Esophagus squamous epithelium (tissue), 5 donors: ENCODE measurements at regions not wholly inside any gene's neighbourhood (a gene's known extent, or its start where the extent isn't known, plus 50 kb on each side); places are given as distances from the start of the nearest gene placed in this dataset.

Experiments
- DNase-seq: peaks from one replicate; lab custom pipeline; 2025; lab: John Stamatoyannopoulos, UW
- H3K27ac ChIP-seq, 4 donors: fragments of 200-600 bp; sonication (generic); one replicate each; pipeline ENCODE4 v1.5.1; 2016 to 2019; ENCODE audit warnings: mild to moderate bottlenecking in 1 of 4
- H3K27me3 ChIP-seq, 4 donors: fragments of 200-600 bp; sonication (generic); 1 replicate in 3 of 4; 2 replicates in 1 of 4; pipeline versions ENCODE4 v1.5.1 to v1.6.0; 2017 to 2021; ENCODE audit warnings: antibody characterized with exemption in 1 of 4
- H3K36me3 ChIP-seq, 3 donors: fragments of 200-600 bp; sonication (generic); one replicate each; pipeline ENCODE4 v1.5.1; 2016 to 2019
- H3K4me1 ChIP-seq, 3 donors: fragments of 200-600 bp; sonication (generic); one replicate each; pipeline ENCODE4 v1.5.1; 2017 to 2019
- H3K4me3 ChIP-seq, 4 donors: fragments of 200-600 bp; sonication (generic); 1 replicate in 3 of 4; 2 replicates in 1 of 4; pipeline ENCODE4 v1.5.1; 2016 to 2019; ENCODE audit warnings: mild to moderate bottlenecking in 2 of 4, moderate library complexity in 1 of 4
- H3K9me3 ChIP-seq, 3 donors: fragments of 200-600 bp; sonication (generic); one replicate each; pipeline ENCODE4 v1.5.1; 2016 to 2019
- CTCF ChIP-seq, 6 experiments: fragments of 450-650 bp in 4 of 6; fragments of 200-600 bp in 2 of 6; sonication (generic) in 2 of 6; IDR thresholded peaks; one replicate each; pipeline ENCODE4 v1.5.1; 2016 to 2019; ENCODE audit warnings: antibody characterized with exemption in 6 of 6, mild to moderate bottlenecking in 4 of 6, moderate library complexity in 4 of 6
- POLR2A ChIP-seq, 4 donors: fragments of 450-650 bp; IDR thresholded peaks; one replicate each; pipeline ENCODE4 v1.6.1; 2017; ENCODE audit warnings: antibody characterized with exemption in 4 of 4, mild to moderate bottlenecking in 4 of 4, moderate library complexity in 3 of 4
- WGBS, 2 donors: methylation state at CpG; one replicate each; pipeline ENCODE4 v1.1.5; 2018; 5-methylcytosine and 5-hydroxymethylcytosine counted together
- intact Hi-C: fragments of 100-400 bp; cut with DNase I; formaldehyde crosslinking; loops from one replicate; pipeline ENCODE4 v1.15.0; 2022
- donor health status: DM: yes; HTN: yes; CAD: no.

GRCh38 chr1:94310570-94311270, 73.3 kb upstream of the ARHGAP29 start:
- Histone ChIP-seq H3K36me3 (no peaks in the 10 kb centered on the region), H3K9me3 (no peaks in the 10 kb centered on the region), H3K4me1 (no peaks in the 10 kb centered on the region), H3K4me3 (no peak overlapping the region), H3K27me3 (no peaks in the 10 kb centered on the region), H3K27ac (no peak overlapping the region)
- WGBS, 2 donors = 75 to 84% methylated on average over 2 to 3 of the region's 3 CpGs
- TF ChIP-seq CTCF (IDR thresholded peaks at IDR 0.05) (no peak), POLR2A (IDR thresholded peaks at IDR 0.05) (no peak)
- intact Hi-C loops = no loop called here
- no peak for DNase-seq

- Histone ChIP-seq H3K27me3 (no peaks in the 10 kb centered on the region), H3K27ac (no peak overlapping the region), H3K36me3 (no peaks in the 10 kb centered on the region), H3K4me3 (no peak overlapping the region), H3K4me1 (no peaks in the 10 kb centered on the region), H3K9me3 (no peaks in the 10 kb centered on the region)
- intact Hi-C loops = no loop called here
- no peak for DNase-seq
- TF ChIP-seq CTCF (IDR thresholded peaks at IDR 0.05) (no peak), POLR2A (IDR thresholded peaks at IDR 0.05) (no peak)
- 78 to 87% methylated on average over 9 of the region's 9 CpGs for WGBS, 2 donors
Observed at GRCh38 chr1:94309829-94310569, 72.6 kb upstream of the ARHGAP29 start.

GRCh38 chr1:94309216-94309615, 71.8 kb upstream of the ARHGAP29 start:
- no peaks in the 10 kb centered on the region for H3K36me3 ChIP-seq
- 71 to 86% methylated on average over 3 to 4 of the region's 4 CpGs for WGBS, 2 donors
- DNase-seq = no peak
- intact Hi-C loops = no loop called here
- TF ChIP-seq POLR2A (IDR thresholded peaks at IDR 0.05) (no peak), CTCF (IDR thresholded peaks at IDR 0.05) (no peak)
- H3K27ac ChIP-seq = no peak overlapping the region
- H3K4me3 ChIP-seq = no peak overlapping the region
- H3K4me1 ChIP-seq = no peaks in the 10 kb centered on the region
- H3K27me3 ChIP-seq = no peaks in the 10 kb centered on the region
- H3K9me3 ChIP-seq = no peaks in the 10 kb centered on the region

- TF ChIP-seq POLR2A (IDR thresholded peaks at IDR 0.05) (no peak), CTCF (IDR thresholded peaks at IDR 0.05) (no peak)
- H3K4me3 ChIP-seq = no peak overlapping the region
- no peaks in the 10 kb centered on the region for H3K9me3 ChIP-seq
- WGBS, 2 donors = 42 to 59% methylated on average over 1 of the region's 1 CpG
- H3K27ac ChIP-seq = no peak overlapping the region
- no peaks in the 10 kb centered on the region for H3K36me3 ChIP-seq
- no peak for DNase-seq
- intact Hi-C loops = no loop called here
- H3K4me1 ChIP-seq = peaks cover 0 to 2% (median 2%) of the 10 kb centered on the region in 3 donors
- H3K27me3 ChIP-seq = no peaks in the 10 kb centered on the region
Observed at GRCh38 chr1:94306521-94306920, 69.1 kb upstream of the ARHGAP29 start.

GRCh38 chr1:94305704-94306103, 68.3 kb upstream of the ARHGAP29 start:
- WGBS, 2 donors = 45 to 73% methylated on average over 1 of the region's 1 CpG
- intact Hi-C loops = no loop called here
- peaks cover 0 to 10% (median 10%) of the 10 kb centered on the region in 3 donors for H3K4me1 ChIP-seq
- no peaks in the 10 kb centered on the region for H3K36me3 ChIP-seq
- no peaks in the 10 kb centered on the region for H3K9me3 ChIP-seq
- no peak overlapping the region for H3K4me3 ChIP-seq
- no peak overlapping the region for H3K27ac ChIP-seq
- no peak for DNase-seq
- H3K27me3 ChIP-seq = no peaks in the 10 kb centered on the region
- TF ChIP-seq POLR2A (IDR thresholded peaks at IDR 0.05) (no peak), CTCF (IDR thresholded peaks at IDR 0.05) (no peak)
